Endodermal cell (in vitro differentiated cells): ENCODE measurements at regions not wholly inside any gene's neighbourhood (a gene's known extent, or its start where the extent isn't known, plus 50 kb on each side); places are given as distances from the start of the nearest gene placed in this dataset.

ENCODE experiments used
- DNase-seq: peaks from one replicate; pipeline ENCODE4 v3.0.0-alpha.2; 2017
- H3K27ac ChIP-seq: 2 replicates; pipeline ENCODE4 v1.5.1; 2013; ENCODE audit warnings: mild to moderate bottlenecking, low read depth, low read length, moderate library complexity
- H3K27me3 ChIP-seq: 2 replicates; pipeline ENCODE4 v1.6.1; 2013; ENCODE audit warnings: mild to moderate bottlenecking, low read length, moderate library complexity; ENCODE audit not compliant: insufficient read depth, control insufficient read depth, poor library complexity, severe bottlenecking
- H3K36me3 ChIP-seq: 2 replicates; pipeline ENCODE4 v1.7.0; 2013; ENCODE audit warnings: mild to moderate bottlenecking, low read length, moderate library complexity; ENCODE audit not compliant: control insufficient read depth, insufficient read depth
- H3K4me1 ChIP-seq: one replicate; pipeline ENCODE4 v1.7.0; 2013; ENCODE audit warnings: low read length; ENCODE audit not compliant: control insufficient read depth, insufficient read depth
- H3K4me3 ChIP-seq: 2 replicates; pipeline ENCODE4 v1.5.1; 2013; ENCODE audit warnings: mild to moderate bottlenecking, low read length, moderate library complexity
- H3K9ac ChIP-seq: 2 replicates; pipeline ENCODE4 v1.6.1; 2013; ENCODE audit warnings: mild to moderate bottlenecking, low read length, moderate library complexity; ENCODE audit not compliant: poor library complexity, severe bottlenecking; ENCODE audit errors: extremely low read depth
- H3K9me3 ChIP-seq: 2 replicates; pipeline ENCODE4 v1.6.1; 2013; ENCODE audit warnings: mild to moderate bottlenecking, low read length, moderate library complexity; ENCODE audit not compliant: control insufficient read depth
- H3K27ac Mint-ChIP-seq: 2 replicates; pipeline ENCODE4 v1.8.0; 2020; ENCODE audit warnings: mixed read lengths
- H3K27me3 Mint-ChIP-seq: 2 replicates; pipeline ENCODE4 v1.8.0; 2021; ENCODE audit warnings: mild to moderate bottlenecking, mixed read lengths; ENCODE audit not compliant: insufficient read depth
- H3K36me3 Mint-ChIP-seq: 2 replicates; pipeline ENCODE4 v1.8.0; 2020; ENCODE audit warnings: low read depth, mixed read lengths
- H3K4me1 Mint-ChIP-seq: 2 replicates; pipeline ENCODE4 v1.8.0; 2020; ENCODE audit warnings: mixed read lengths
- H3K4me3 Mint-ChIP-seq: 2 replicates; pipeline ENCODE4 v1.8.0; 2020; ENCODE audit warnings: mild to moderate bottlenecking, moderate library complexity, mixed read lengths
- H3K9me3 Mint-ChIP-seq: 2 replicates; pipeline ENCODE4 v1.8.0; 2020; ENCODE audit warnings: mild to moderate bottlenecking, mixed read lengths
- CTCF ChIP-seq: fragments of 200-600 bp; sonication (generic); conservative IDR thresholded peaks from 2 replicates; pipeline ENCODE4 v1.5.0; 2021; ENCODE audit warnings: antibody characterized with exemption, mild to moderate bottlenecking
- WGBS, 2 experiments: methylation state at CpG; one replicate each; pipeline versions ENCODE4 v1.1.5 to v1.1.7; 2013; ENCODE audit warnings: missing lambda C conversion rate in 2 of 2, mixed read lengths in 1 of 2; ENCODE audit not compliant: insufficient coverage in 1 of 2, insufficient read length in 1 of 2; 5-methylcytosine and 5-hydroxymethylcytosine counted together

- no peak overlapping the region for H3K4me3 Mint-ChIP-seq
- Histone ChIP-seq H3K9me3 (no peaks in the 10 kb centered on the region), H3K4me3 (no peak overlapping the region), H3K4me1 (no peaks in the 10 kb centered on the region), H3K9ac (no peak overlapping the region), H3K27ac (no peak overlapping the region), H3K36me3 (no peaks in the 10 kb centered on the region), H3K27me3 (no peaks in the 10 kb centered on the region)
- no peak for TF ChIP-seq CTCF
- H3K27me3 Mint-ChIP-seq: peaks cover 1% of the 10 kb centered on the region
- WGBS, 2 experiments: 86 to 100% methylated on average over 2 of the region's 3 CpGs
- H3K27ac Mint-ChIP-seq: no peak overlapping the region
- H3K9me3 Mint-ChIP-seq: no peaks in the 10 kb centered on the region
- DNase-seq: no peak
- no peaks in the 10 kb centered on the region for H3K4me1 Mint-ChIP-seq
- H3K36me3 Mint-ChIP-seq: no peaks in the 10 kb centered on the region
Observed at GRCh38 chr6:78528926-78529325, 338.4 kb upstream of the IRAK1BP1 start.

GRCh38 chr6:78530208-78530607 is 337.1 kb upstream of the IRAK1BP1 start:
- DNase-seq: peak; percentile 71
- Histone ChIP-seq H3K27ac (no peak overlapping the region), H3K9ac (no peak overlapping the region), H3K9me3 (no peaks in the 10 kb centered on the region), H3K27me3 (no peaks in the 10 kb centered on the region), H3K36me3 (no peaks in the 10 kb centered on the region), H3K4me1 (no peaks in the 10 kb centered on the region), H3K4me3 (no peak overlapping the region)
- Mint-ChIP-seq H3K9me3 (no peaks in the 10 kb centered on the region), H3K4me1 (no peaks in the 10 kb centered on the region), H3K4me3 (no peak overlapping the region), H3K27me3 (peaks cover 1% of the 10 kb centered on the region), H3K27ac (no peak overlapping the region), H3K36me3 (no peaks in the 10 kb centered on the region)
- 71% methylated on average over 3 of the region's 3 CpGs; no CpG with 5 or more reads in 1 of the 2 experiments for WGBS, 2 experiments
- TF ChIP-seq CTCF: no peak

DNA sequence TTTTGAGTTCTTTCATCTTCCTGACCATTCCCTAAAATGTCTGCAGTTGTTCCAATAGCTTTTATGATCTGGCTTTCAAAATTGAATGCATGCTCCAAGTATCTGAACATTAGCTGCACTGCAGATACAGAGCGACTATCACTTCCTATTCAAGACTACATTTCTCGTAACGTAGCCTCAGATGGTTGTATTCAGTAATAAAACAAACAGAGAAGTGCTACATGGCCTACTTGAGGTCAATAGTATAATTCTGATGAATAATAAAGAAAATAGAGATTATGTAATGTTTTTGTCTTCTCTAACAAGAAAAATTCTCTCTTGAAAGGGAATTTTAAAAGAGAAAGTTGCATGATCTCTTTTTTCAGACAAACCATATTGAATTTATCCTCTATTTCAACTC is 333.9 kb upstream of the IRAK1BP1 start:
- Mint-ChIP-seq H3K9me3 (no peaks in the 10 kb centered on the region), H3K36me3 (no peaks in the 10 kb centered on the region), H3K27ac (no peak overlapping the region), H3K4me1 (no peaks in the 10 kb centered on the region), H3K27me3 (peaks cover 1% of the 10 kb centered on the region), H3K4me3 (no peak overlapping the region)
- TF ChIP-seq CTCF: no peak
- Histone ChIP-seq H3K36me3 (no peaks in the 10 kb centered on the region), H3K4me3 (no peak overlapping the region), H3K9ac (no peak overlapping the region), H3K4me1 (no peaks in the 10 kb centered on the region), H3K27ac (no peak overlapping the region), H3K27me3 (no peaks in the 10 kb centered on the region), H3K9me3 (no peaks in the 10 kb centered on the region)
- WGBS, 2 experiments: 96% methylated on average over 3 of the region's 3 CpGs; no CpG with 5 or more reads in 1 of the 2 experiments
- DNase-seq: no peak
